22Rv1 (cell line): ENCODE measurements at regions not wholly inside any gene's neighbourhood (a gene's known extent, or its start where the extent isn't known, plus 50 kb on each side); places are given as distances from the start of the nearest gene placed in this dataset.

Experiments used
- CTCF ChIP-seq: fragments of 450-650 bp; IDR thresholded peaks from 2 replicates; pipeline ENCODE4 v1.5.1; 2017; ENCODE audit warnings: mild to moderate bottlenecking
- ZFX ChIP-seq: fragments of 450-650 bp; IDR thresholded peaks from 2 replicates; pipeline ENCODE4 v1.6.1; 2017; ENCODE audit warnings: antibody characterized with exemption, borderline replicate concordance

- TF ChIP-seq CTCF, result no peak
- no peak for TF ChIP-seq ZFX
Observed at GRCh38 chr1:58919226-58919958, 135.5 kb upstream of the JUN start.
